Astrocyte (in vitro differentiated cells and primary cell): ENCODE measurements at regions not wholly inside any gene's neighbourhood (a gene's known extent, or its start where the extent isn't known, plus 50 kb on each side); places are given as distances from the start of the nearest gene placed in this dataset.

Experiments
- DNase-seq: peaks from one replicate; pipeline ENCODE4 v3.0.0-alpha.2; 2010; ENCODE audit warnings: low read depth
- FAIRE-seq: peaks from 2 replicates; lab custom pipeline; 2011; peaks lifted over from hg19 to GRCh38; lab: Jason Lieb, UNC
- H2AFZ ChIP-seq: 2 replicates; pipeline ENCODE4 v1.6.0; 2012; ENCODE audit warnings: low read depth, low read length, inconsistent platforms
- H3K27ac ChIP-seq: 2 replicates; pipeline ENCODE4 v1.5.1; 2011; ENCODE audit warnings: low read depth, low read length, inconsistent platforms
- H3K27me3 ChIP-seq: 2 replicates; pipeline ENCODE4 v1.6.0; 2011; ENCODE audit warnings: low read length, inconsistent platforms; ENCODE audit not compliant: insufficient read depth
- H3K36me3 ChIP-seq: 2 replicates; pipeline ENCODE4 v1.5.1; 2011; ENCODE audit warnings: low read length, inconsistent platforms; ENCODE audit not compliant: insufficient read depth
- H3K4me1 ChIP-seq: 2 replicates; pipeline ENCODE4 v1.5.1; 2011; ENCODE audit warnings: low read length, inconsistent platforms; ENCODE audit not compliant: insufficient read depth
- H3K4me2 ChIP-seq: 2 replicates; pipeline ENCODE4 v1.6.0; 2012; ENCODE audit warnings: low read length, inconsistent platforms
- H3K4me3 ChIP-seq: 2 replicates; pipeline ENCODE4 v1.5.1; 2011; ENCODE audit warnings: low read depth, mild to moderate bottlenecking, low read length, inconsistent platforms; ENCODE audit not compliant: insufficient read depth
- H3K79me2 ChIP-seq: 2 replicates; pipeline ENCODE4 v1.6.0; 2012; ENCODE audit warnings: mild to moderate bottlenecking, low read length, inconsistent platforms; ENCODE audit not compliant: insufficient read depth
- H3K9ac ChIP-seq: 2 replicates; pipeline ENCODE4 v1.6.0; 2012; ENCODE audit warnings: mild to moderate bottlenecking, low read length, inconsistent platforms
- H3K9me3 ChIP-seq: 2 replicates; pipeline ENCODE4 v1.5.1; 2012; ENCODE audit warnings: low read depth, mild to moderate bottlenecking, low read length, inconsistent platforms; ENCODE audit not compliant: insufficient read depth
- H4K20me1 ChIP-seq: 2 replicates; pipeline ENCODE4 v1.6.0; 2012; ENCODE audit warnings: low read length, inconsistent platforms; ENCODE audit not compliant: insufficient read depth
- H3K27ac Mint-ChIP-seq: one replicate; pipeline ENCODE4 v1.8.0; 2021; ENCODE audit warnings: mild to moderate bottlenecking, mixed read lengths; ENCODE audit not compliant: unreplicated experiment
- H3K27me3 Mint-ChIP-seq: one replicate; pipeline ENCODE4 v1.8.0; 2021; ENCODE audit warnings: low read depth, mixed read lengths; ENCODE audit not compliant: unreplicated experiment
- H3K36me3 Mint-ChIP-seq: one replicate; pipeline ENCODE4 v1.8.0; 2021; ENCODE audit warnings: low read depth, mixed read lengths; ENCODE audit not compliant: unreplicated experiment
- H3K4me1 Mint-ChIP-seq: one replicate; pipeline ENCODE4 v1.8.0; 2021; ENCODE audit warnings: low read depth, mixed read lengths; ENCODE audit not compliant: unreplicated experiment
- H3K4me3 Mint-ChIP-seq: one replicate; pipeline ENCODE4 v1.8.0; 2021; ENCODE audit warnings: mild to moderate bottlenecking, moderate library complexity, mixed read lengths; ENCODE audit not compliant: unreplicated experiment
- H3K9me3 Mint-ChIP-seq: one replicate; pipeline ENCODE4 v1.8.0; 2021; ENCODE audit warnings: mild to moderate bottlenecking, mixed read lengths; ENCODE audit not compliant: unreplicated experiment
- EZH2 ChIP-seq: IDR thresholded peaks from 2 replicates; pipeline ENCODE4 v1.6.1; 2012; ENCODE audit warnings: mild to moderate bottlenecking, low read length, inconsistent platforms; ENCODE audit not compliant: insufficient read depth
- TF ChIP-seq, protein P1 (sequence below): IDR thresholded peaks from 2 replicates; pipeline ENCODE4 v1.5.1; 2011; ENCODE audit warnings: low read depth, mild to moderate bottlenecking, inconsistent platforms, low read length, moderate library complexity; ENCODE audit not compliant: insufficient read depth

GRCh38 chr4:89653012-89653411 is 183.9 kb downstream of the SNCA start:
- no peaks in the 10 kb centered on the region for H3K9me3 Mint-ChIP-seq
- Histone ChIP-seq H2AFZ (no peak overlapping the region), H3K4me1 (no peaks in the 10 kb centered on the region), H3K36me3 (no peaks in the 10 kb centered on the region), H3K27me3 (no peaks in the 10 kb centered on the region), H3K4me2 (no peak overlapping the region), H3K4me3 (no peak overlapping the region), H3K9ac (no peak overlapping the region), H4K20me1 (no peaks in the 10 kb centered on the region), H3K27ac (no peak overlapping the region), H3K79me2 (no peaks in the 10 kb centered on the region), H3K9me3 (no peaks in the 10 kb centered on the region)
- no peaks in the 10 kb centered on the region for H3K4me1 Mint-ChIP-seq
- TF ChIP-seq, protein P1, sequence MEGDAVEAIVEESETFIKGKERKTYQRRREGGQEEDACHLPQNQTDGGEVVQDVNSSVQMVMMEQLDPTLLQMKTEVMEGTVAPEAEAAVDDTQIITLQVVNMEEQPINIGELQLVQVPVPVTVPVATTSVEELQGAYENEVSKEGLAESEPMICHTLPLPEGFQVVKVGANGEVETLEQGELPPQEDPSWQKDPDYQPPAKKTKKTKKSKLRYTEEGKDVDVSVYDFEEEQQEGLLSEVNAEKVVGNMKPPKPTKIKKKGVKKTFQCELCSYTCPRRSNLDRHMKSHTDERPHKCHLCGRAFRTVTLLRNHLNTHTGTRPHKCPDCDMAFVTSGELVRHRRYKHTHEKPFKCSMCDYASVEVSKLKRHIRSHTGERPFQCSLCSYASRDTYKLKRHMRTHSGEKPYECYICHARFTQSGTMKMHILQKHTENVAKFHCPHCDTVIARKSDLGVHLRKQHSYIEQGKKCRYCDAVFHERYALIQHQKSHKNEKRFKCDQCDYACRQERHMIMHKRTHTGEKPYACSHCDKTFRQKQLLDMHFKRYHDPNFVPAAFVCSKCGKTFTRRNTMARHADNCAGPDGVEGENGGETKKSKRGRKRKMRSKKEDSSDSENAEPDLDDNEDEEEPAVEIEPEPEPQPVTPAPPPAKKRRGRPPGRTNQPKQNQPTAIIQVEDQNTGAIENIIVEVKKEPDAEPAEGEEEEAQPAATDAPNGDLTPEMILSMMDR = no peak
- no peak for TF ChIP-seq EZH2
- FAIRE-seq = no peak
- H3K4me3 Mint-ChIP-seq = no peak overlapping the region
- no peak for DNase-seq
- no peaks in the 10 kb centered on the region for H3K27me3 Mint-ChIP-seq
- H3K36me3 Mint-ChIP-seq = no peaks in the 10 kb centered on the region
- no peak overlapping the region for H3K27ac Mint-ChIP-seq

DNA sequence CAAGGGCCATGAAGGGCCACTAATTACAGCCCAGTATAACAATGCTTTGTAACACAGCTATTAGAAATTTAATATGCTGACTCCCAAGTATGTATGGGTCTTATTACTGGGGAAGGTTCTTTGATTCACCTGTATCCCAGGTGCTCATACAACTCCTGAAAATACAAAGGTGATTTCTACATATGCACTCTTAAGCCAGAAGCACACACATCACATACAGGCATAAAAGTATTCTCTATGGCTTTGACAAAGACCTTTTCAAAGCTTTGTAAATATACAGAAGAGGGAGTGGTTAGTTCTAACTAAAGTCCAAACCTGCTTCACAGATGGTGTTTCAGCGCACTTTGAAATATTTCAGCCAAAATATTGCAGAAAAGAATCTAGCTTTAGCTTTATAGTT is 191.5 kb downstream of the SNCA start:
- Histone ChIP-seq H3K4me2 (no peak overlapping the region), H3K79me2 (no peaks in the 10 kb centered on the region), H3K9ac (no peak overlapping the region), H3K4me3 (no peak overlapping the region), H3K9me3 (no peaks in the 10 kb centered on the region), H3K27ac (no peak overlapping the region), H4K20me1 (no peaks in the 10 kb centered on the region), H2AFZ (no peak overlapping the region), H3K36me3 (no peaks in the 10 kb centered on the region), H3K4me1 (peaks cover 3% of the 10 kb centered on the region), H3K27me3 (no peaks in the 10 kb centered on the region)
- H3K4me1 Mint-ChIP-seq = no peaks in the 10 kb centered on the region
- no peaks in the 10 kb centered on the region for H3K36me3 Mint-ChIP-seq
- DNase-seq (no peak), FAIRE-seq (no peak)
- no peak overlapping the region for H3K27ac Mint-ChIP-seq
- no peak overlapping the region for H3K4me3 Mint-ChIP-seq
- no peaks in the 10 kb centered on the region for H3K27me3 Mint-ChIP-seq
- H3K9me3 Mint-ChIP-seq = no peaks in the 10 kb centered on the region
- TF ChIP-seq EZH2 = no peak

DNA sequence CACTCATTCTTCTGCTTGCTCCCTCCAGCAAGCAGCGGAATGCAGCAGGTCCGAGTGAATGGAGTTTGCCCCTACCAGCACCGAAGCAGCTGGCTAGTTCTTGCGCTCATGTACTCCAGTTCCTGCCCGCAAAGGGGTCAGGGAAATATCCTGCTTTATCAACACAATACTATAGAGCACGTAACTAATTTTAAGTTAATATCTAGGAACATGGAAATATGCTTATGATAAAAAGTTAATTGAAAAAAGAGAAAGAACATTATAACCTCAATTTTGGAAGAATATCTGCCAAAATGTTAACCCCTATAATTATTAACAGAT is 195.6 kb downstream of the SNCA start:
- H3K36me3 Mint-ChIP-seq = no peaks in the 10 kb centered on the region
- FAIRE-seq = no peak
- no peaks in the 10 kb centered on the region for H3K27me3 ChIP-seq

More for the DNA sequence above, 195.6 kb downstream of the SNCA start:
- H3K4me1 Mint-ChIP-seq = no peaks in the 10 kb centered on the region
- Histone ChIP-seq H3K27ac (no peak overlapping the region), H3K9me3 (no peaks in the 10 kb centered on the region), H4K20me1 (no peaks in the 10 kb centered on the region), H3K4me2 (peak overlapping the region; percentile 65), H3K9ac (no peak overlapping the region), H2AFZ (peak overlapping the region; percentile 75), H3K4me3 (no peak overlapping the region), H3K4me1 (peaks cover 3% of the 10 kb centered on the region), H3K36me3 (no peaks in the 10 kb centered on the region), H3K79me2 (no peaks in the 10 kb centered on the region)
- H3K9me3 Mint-ChIP-seq = no peaks in the 10 kb centered on the region
- H3K4me3 Mint-ChIP-seq = peak overlapping the region; percentile 75
- TF ChIP-seq, protein P1 = no peak
- TF ChIP-seq EZH2 = no peak
- DNase-seq = no peak
- H3K27me3 Mint-ChIP-seq = no peaks in the 10 kb centered on the region
- H3K27ac Mint-ChIP-seq = no peak overlapping the region
